GM12878 (cell line): ENCODE measurements at regions not wholly inside any gene's neighbourhood (a gene's known extent, or its start where the extent isn't known, plus 50 kb on each side); places are given as distances from the start of the nearest gene placed in this dataset.

Source experiments
- ATAC-seq: fragments of 200-7000 bp; cut with Tn5 transposase; 3 replicates; pipeline ENCODE4 v1.9.1; 2020; ENCODE audit warnings: mild to moderate bottlenecking, moderate library complexity
- BruUV-seq: library from RNA; stranded (reverse); fragments of 400-500 nt; replicated peaks from 2 replicates; lab custom pipeline; 2021; lab: Mats Ljungman, UMichigan
- CTCF ChIA-PET: fragments of 300-600 bp; sonication (Branson Sonifier 250); formaldehyde crosslinking; extraction: SDS; loops from one replicate; lab custom pipeline; 2021; ENCODE audit warnings: inconsistent platforms; lab: Yijun Ruan, JAX
- POLR2A ChIA-PET: fragments of 350-600 bp; formaldehyde crosslinking; extraction: SDS; loops from one replicate; lab custom pipeline; 2021; ENCODE audit warnings: inconsistent platforms; lab: Charles Lee
- RAD21 ChIA-PET: fragments of 300-600 bp; sonication (Branson Sonifier 250); formaldehyde crosslinking; loops from one replicate; lab custom pipeline; 2023; ENCODE audit warnings: antibody characterized with exemption; ENCODE audit not compliant: unreplicated experiment; lab: Charles Lee
- SMC1A ChIA-PET: fragments of 300-600 bp; sonication (Branson Sonifier 250); formaldehyde crosslinking; loops from one replicate; lab custom pipeline; 2023; ENCODE audit not compliant: unreplicated experiment, uncharacterized antibody; lab: Charles Lee
- DNase-seq: peaks from one replicate; pipeline ENCODE4 v3.0.0-alpha.2; 2011; ENCODE audit warnings: low read depth, low spot score
- FAIRE-seq: peaks from 3 replicates; lab custom pipeline; 2011; peaks lifted over from hg19 to GRCh38; lab: Jason Lieb, UNC
- H2AFZ ChIP-seq: 2 replicates; pipeline ENCODE4 v1.6.0; 2011; ENCODE audit warnings: low read depth, low read length, control low read depth; ENCODE audit not compliant: control insufficient read depth
- H3K27ac ChIP-seq: 2 replicates; pipeline ENCODE4 v1.5.1; 2011; ENCODE audit warnings: control low read depth; ENCODE audit not compliant: control insufficient read depth, insufficient read depth
- H3K27me3 ChIP-seq, 2 experiments: replicated peaks in 1 of 2; 2 replicates each; pipeline versions ENCODE4 v1.6.0 to v1.6.1; 2011; ENCODE audit warnings: low read length in 1 of 2; ENCODE audit not compliant: control insufficient read depth in 2 of 2, insufficient read depth in 2 of 2
- H3K36me3 ChIP-seq, 2 experiments: 2 replicates each; pipeline ENCODE4 v1.5.1; 2011; ENCODE audit warnings: low read length in 1 of 2; ENCODE audit not compliant: control insufficient read depth in 2 of 2, insufficient read depth in 2 of 2
- H3K4me1 ChIP-seq: 2 replicates; pipeline ENCODE4 v1.6.1; 2011; ENCODE audit warnings: mild to moderate bottlenecking, low read length, moderate library complexity, mixed read lengths; ENCODE audit not compliant: control insufficient read depth, insufficient read depth
- H3K4me2 ChIP-seq: 2 replicates; pipeline ENCODE4 v1.6.0; 2011; ENCODE audit warnings: control low read depth; ENCODE audit not compliant: control insufficient read depth, insufficient read depth
- H3K4me3 ChIP-seq: fragments of 200-600 bp; sonication (generic); 2 replicates; pipeline ENCODE4 v1.5.1; 2016
- H3K79me2 ChIP-seq: 2 replicates; pipeline ENCODE4 v1.6.0; 2011; ENCODE audit warnings: low read length; ENCODE audit not compliant: control insufficient read depth, insufficient read depth
- H3K9ac ChIP-seq: 2 replicates; pipeline ENCODE4 v1.8.0; 2011; ENCODE audit warnings: low read length, control low read depth, mixed read lengths; ENCODE audit not compliant: control insufficient read depth, insufficient read depth
- H3K9me3 ChIP-seq: replicated peaks from 3 replicates; pipeline ENCODE4 v1.5.1; 2011; ENCODE audit warnings: mild to moderate bottlenecking, low read length; ENCODE audit not compliant: control insufficient read depth, insufficient read depth
- H4K20me1 ChIP-seq: 2 replicates; pipeline ENCODE4 v1.6.0; 2011; ENCODE audit not compliant: control insufficient read depth, insufficient read depth
- BCL11A ChIP-seq: IDR thresholded peaks from 2 replicates; pipeline ENCODE4 v1.6.1; 2011; ENCODE audit warnings: low read depth, low read length
- CREM ChIP-seq: IDR thresholded peaks from 2 replicates; pipeline ENCODE4 v1.6.1; 2014; ENCODE audit warnings: antibody characterized with exemption, low read depth
- HDGF ChIP-seq: fragments of 450-650 bp; IDR thresholded peaks from 2 replicates; pipeline ENCODE4 v1.6.1; 2016; ENCODE audit warnings: antibody characterized with exemption
- HSF1 ChIP-seq: fragments of 150-350 bp; IDR thresholded peaks from 2 replicates; pipeline ENCODE4 v1.6.1; 2014; ENCODE audit warnings: mild to moderate bottlenecking, low read depth, low read length
- NFYB ChIP-seq: IDR thresholded peaks from 2 replicates; pipeline ENCODE4 v1.6.1; 2011; ENCODE audit warnings: low read depth, mild to moderate bottlenecking, low read length, improper control_type of control experiment, moderate library complexity; ENCODE audit not compliant: insufficient read depth
- NKRF ChIP-seq: fragments of 450-650 bp; conservative IDR thresholded peaks from 2 replicates; pipeline ENCODE4 v1.6.1; 2017; ENCODE audit warnings: mild to moderate bottlenecking, moderate library complexity
- NR2C2 ChIP-seq: IDR thresholded peaks from 2 replicates; pipeline ENCODE4 v1.6.1; 2011; ENCODE audit warnings: borderline replicate concordance, low read depth; ENCODE audit not compliant: control insufficient read depth, insufficient read length
- ZSCAN29 ChIP-seq: fragments of 450-650 bp; IDR thresholded peaks from 2 replicates; pipeline ENCODE4 v1.6.1; 2017; ENCODE audit warnings: mild to moderate bottlenecking, moderate library complexity
- WGBS: methylation state at CpG from one replicate; pipeline ENCODE4 v1.1.6; 2016; ENCODE audit warnings: low lambda C conversion rate; ENCODE audit not compliant: insufficient replicate concordance, insufficient coverage; ENCODE audit errors: missing lambda C conversion rate; 5-methylcytosine and 5-hydroxymethylcytosine counted together
- in situ Hi-C: fragments of 300-500 bp; cut with MboI; formaldehyde crosslinking; loops from 9 replicates; pipeline ENCODE4 v1.14.3; 2018; ENCODE audit warnings: mixed read lengths
- intact Hi-C: fragments of 100-400 bp; cut with micrococcal nuclease; formaldehyde crosslinking; loops from one replicate; pipeline ENCODE4 v1.14.2; 2022; ENCODE audit not compliant: unreplicated experiment
- TF ChIP-seq, protein P1 (sequence below): fragments of 450-650 bp; IDR thresholded peaks from 2 replicates; pipeline ENCODE4 v1.6.1; 2016; ENCODE audit warnings: mild to moderate bottlenecking, moderate library complexity, borderline replicate concordance
- TF ChIP-seq, protein P2 (sequence below): fragments of 450-650 bp; IDR thresholded peaks from 2 replicates; pipeline ENCODE4 v1.6.1; 2017; ENCODE audit warnings: mild to moderate bottlenecking

GRCh38 chr7:52669031-52669430 is 366.4 kb upstream of the POM121L12 start:
- Histone ChIP-seq H3K27ac (no peak overlapping the region), H3K9ac (no peak overlapping the region), H2AFZ (no peak overlapping the region), H3K4me3 (no peak overlapping the region), H3K4me2 (no peak overlapping the region), H3K4me1 (no peaks in the 10 kb centered on the region), H3K36me3 (no peaks in the 10 kb centered on the region)
- RAD21 ChIA-PET, result no interaction called here
- intact Hi-C loops, result no loop called here
- 74% methylated on average over 14 of the region's 21 CpGs for WGBS
- POLR2A ChIA-PET, result no interaction called here
- no TSS peak for BruUV-seq
- DNase-seq (no peak), ATAC-seq (no peak), FAIRE-seq (no peak)
- SMC1A ChIA-PET, result no interaction called here
- in situ Hi-C loops, result no loop called here
- CTCF ChIA-PET, result no interaction called here
- no peak for TF ChIP-seq HDGF
- no peak for TF ChIP-seq HSF1
- no peak for TF ChIP-seq BCL11A
- TF ChIP-seq ZSCAN29, result no peak
- TF ChIP-seq NFYB, result no peak
- no peak for TF ChIP-seq NKRF
- TF ChIP-seq, protein P1, sequence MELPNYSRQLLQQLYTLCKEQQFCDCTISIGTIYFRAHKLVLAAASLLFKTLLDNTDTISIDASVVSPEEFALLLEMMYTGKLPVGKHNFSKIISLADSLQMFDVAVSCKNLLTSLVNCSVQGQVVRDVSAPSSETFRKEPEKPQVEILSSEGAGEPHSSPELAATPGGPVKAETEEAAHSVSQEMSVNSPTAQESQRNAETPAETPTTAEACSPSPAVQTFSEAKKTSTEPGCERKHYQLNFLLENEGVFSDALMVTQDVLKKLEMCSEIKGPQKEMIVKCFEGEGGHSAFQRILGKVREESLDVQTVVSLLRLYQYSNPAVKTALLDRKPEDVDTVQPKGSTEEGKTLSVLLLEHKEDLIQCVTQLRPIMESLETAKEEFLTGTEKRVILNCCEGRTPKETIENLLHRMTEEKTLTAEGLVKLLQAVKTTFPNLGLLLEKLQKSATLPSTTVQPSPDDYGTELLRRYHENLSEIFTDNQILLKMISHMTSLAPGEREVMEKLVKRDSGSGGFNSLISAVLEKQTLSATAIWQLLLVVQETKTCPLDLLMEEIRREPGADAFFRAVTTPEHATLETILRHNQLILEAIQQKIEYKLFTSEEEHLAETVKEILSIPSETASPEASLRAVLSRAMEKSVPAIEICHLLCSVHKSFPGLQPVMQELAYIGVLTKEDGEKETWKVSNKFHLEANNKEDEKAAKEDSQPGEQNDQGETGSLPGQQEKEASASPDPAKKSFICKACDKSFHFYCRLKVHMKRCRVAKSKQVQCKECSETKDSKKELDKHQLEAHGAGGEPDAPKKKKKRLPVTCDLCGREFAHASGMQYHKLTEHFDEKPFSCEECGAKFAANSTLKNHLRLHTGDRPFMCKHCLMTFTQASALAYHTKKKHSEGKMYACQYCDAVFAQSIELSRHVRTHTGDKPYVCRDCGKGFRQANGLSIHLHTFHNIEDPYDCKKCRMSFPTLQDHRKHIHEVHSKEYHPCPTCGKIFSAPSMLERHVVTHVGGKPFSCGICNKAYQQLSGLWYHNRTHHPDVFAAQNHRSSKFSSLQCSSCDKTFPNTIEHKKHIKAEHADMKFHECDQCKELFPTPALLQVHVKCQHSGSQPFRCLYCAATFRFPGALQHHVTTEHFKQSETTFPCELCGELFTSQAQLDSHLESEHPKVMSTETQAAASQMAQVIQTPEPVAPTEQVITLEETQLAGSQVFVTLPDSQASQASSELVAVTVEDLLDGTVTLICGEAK, result no peak
- TF ChIP-seq NR2C2, result no peak
- TF ChIP-seq, protein P2, sequence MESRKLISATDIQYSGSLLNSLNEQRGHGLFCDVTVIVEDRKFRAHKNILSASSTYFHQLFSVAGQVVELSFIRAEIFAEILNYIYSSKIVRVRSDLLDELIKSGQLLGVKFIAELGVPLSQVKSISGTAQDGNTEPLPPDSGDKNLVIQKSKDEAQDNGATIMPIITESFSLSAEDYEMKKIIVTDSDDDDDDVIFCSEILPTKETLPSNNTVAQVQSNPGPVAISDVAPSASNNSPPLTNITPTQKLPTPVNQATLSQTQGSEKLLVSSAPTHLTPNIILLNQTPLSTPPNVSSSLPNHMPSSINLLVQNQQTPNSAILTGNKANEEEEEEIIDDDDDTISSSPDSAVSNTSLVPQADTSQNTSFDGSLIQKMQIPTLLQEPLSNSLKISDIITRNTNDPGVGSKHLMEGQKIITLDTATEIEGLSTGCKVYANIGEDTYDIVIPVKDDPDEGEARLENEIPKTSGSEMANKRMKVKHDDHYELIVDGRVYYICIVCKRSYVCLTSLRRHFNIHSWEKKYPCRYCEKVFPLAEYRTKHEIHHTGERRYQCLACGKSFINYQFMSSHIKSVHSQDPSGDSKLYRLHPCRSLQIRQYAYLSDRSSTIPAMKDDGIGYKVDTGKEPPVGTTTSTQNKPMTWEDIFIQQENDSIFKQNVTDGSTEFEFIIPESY, result no peak
- no peak for TF ChIP-seq CREM
- TF ChIP-seq, all 136 proteins: peak for 0
- Histone ChIP-seq H3K27me3 (no peaks in the 10 kb centered on the region), H3K9me3 (no peaks in the 10 kb centered on the region), H3K79me2 (no peaks in the 10 kb centered on the region), H4K20me1 (no peaks in the 10 kb centered on the region)
